Nephron (organoid): ENCODE measurements at regions not wholly inside any gene's neighbourhood (a gene's known extent, or its start where the extent isn't known, plus 50 kb on each side); places are given as distances from the start of the nearest gene placed in this dataset.

Source experiments
- H3K27ac Mint-ChIP-seq, 3 experiments: 2 replicates each; pipeline ENCODE4 v1.8.0; 2020; ENCODE audit warnings: mixed read lengths in 3 of 3, mild to moderate bottlenecking in 2 of 3, moderate library complexity in 1 of 3
- H3K27me3 Mint-ChIP-seq: 2 replicates; pipeline ENCODE4 v1.8.0; 2021; ENCODE audit warnings: low read depth, mild to moderate bottlenecking, moderate library complexity, mixed read lengths
- H3K36me3 Mint-ChIP-seq: 2 replicates; pipeline ENCODE4 v1.8.0; 2020; ENCODE audit warnings: low read depth, mixed read lengths
- H3K4me1 Mint-ChIP-seq: 2 replicates; pipeline ENCODE4 v1.8.0; 2020; ENCODE audit warnings: mixed read lengths
- H3K4me3 Mint-ChIP-seq, 3 experiments: 2 replicates each; pipeline ENCODE4 v1.8.0; 2020; ENCODE audit warnings: mild to moderate bottlenecking in 3 of 3, mixed read lengths in 3 of 3, moderate library complexity in 2 of 3
- H3K9me3 Mint-ChIP-seq: 2 replicates; pipeline ENCODE4 v1.8.0; 2020; ENCODE audit warnings: mixed read lengths
- CTCF ChIP-seq, 3 experiments: fragments of 200-600 bp; sonication (generic); IDR thresholded peaks; one replicate each; pipeline ENCODE4 v1.5.0; 2021; ENCODE audit warnings: antibody characterized with exemption in 3 of 3; ENCODE audit not compliant: unreplicated experiment in 3 of 3

- Mint-ChIP-seq H3K27ac (no peak overlapping the region), H3K36me3 (no peaks in the 10 kb centered on the region), H3K27me3 (peaks cover 20% of the 10 kb centered on the region), H3K9me3 (no peaks in the 10 kb centered on the region), H3K4me3 (no peak overlapping the region), H3K4me1 (peaks cover 13% of the 10 kb centered on the region)
- TF ChIP-seq CTCF (IDR thresholded peaks at IDR 0.05; ENCODE audit: unreplicated experiment in 3 of 3), result no peak
These were observed 58.4 kb upstream of the TOP1 start for GRCh38 chr20:40970218-40970617.

- peaks cover 6% of the 10 kb centered on the region for H3K36me3 Mint-ChIP-seq
- no peak overlapping the region for H3K27ac Mint-ChIP-seq
- no peak for TF ChIP-seq CTCF (IDR thresholded peaks at IDR 0.05; ENCODE audit: unreplicated experiment in 3 of 3)
- no peak overlapping the region for H3K4me3 Mint-ChIP-seq
- H3K9me3 Mint-ChIP-seq, result peaks cover 33% of the 10 kb centered on the region
- peaks cover 9% of the 10 kb centered on the region for H3K27me3 Mint-ChIP-seq
- no peaks in the 10 kb centered on the region for H3K4me1 Mint-ChIP-seq
These were observed 51.4 kb upstream of the TOP1 start for GRCh38 chr20:40977218-40977617.

GRCh38 chr20:40978761-40979160 is 49.9 kb upstream of the TOP1 start:
- Mint-ChIP-seq H3K36me3 (peaks cover 6% of the 10 kb centered on the region), H3K4me3 (no peak overlapping the region), H3K27ac (no peak overlapping the region), H3K27me3 (peaks cover 9% of the 10 kb centered on the region), H3K4me1 (no peaks in the 10 kb centered on the region), H3K9me3 (peaks cover 33% of the 10 kb centered on the region)
- no peak for TF ChIP-seq CTCF (IDR thresholded peaks at IDR 0.05; ENCODE audit: unreplicated experiment in 3 of 3)
